Sigmoid colon (tissue), 6 donors: ENCODE measurements at regions not wholly inside any gene's neighbourhood (a gene's known extent, or its start where the extent isn't known, plus 50 kb on each side); places are given as distances from the start of the nearest gene placed in this dataset.
"Not testable (repeated sequence)": the region's sequence is repeated elsewhere in the genome, so short reads cannot be mapped to it uniquely, and the experiment has no call there.

Experiments
- DNase-seq: peaks from one replicate; pipeline ENCODE4 v3.0.0-alpha.2; 2019
- H3K27ac ChIP-seq, 4 donors: fragments of 200-600 bp; sonication (generic); one replicate each; pipeline ENCODE4 v1.5.1; 2016 to 2019; ENCODE audit warnings: mild to moderate bottlenecking in 1 of 4
- H3K27me3 ChIP-seq, 3 donors: fragments of 200-600 bp; sonication (generic); one replicate each; pipeline ENCODE4 v1.5.1; 2019; ENCODE audit warnings: mild to moderate bottlenecking in 1 of 3
- H3K36me3 ChIP-seq, 4 donors: fragments of 200-600 bp; sonication (generic); one replicate each; pipeline ENCODE4 v1.5.1; 2016 to 2019
- H3K4me1 ChIP-seq, 4 donors: fragments of 200-600 bp; sonication (generic); one replicate each; pipeline ENCODE4 v1.5.1; 2017 to 2019
- H3K4me3 ChIP-seq, 4 donors: fragments of 200-600 bp; sonication (generic); one replicate each; pipeline ENCODE4 v1.5.1; 2017 to 2019; ENCODE audit warnings: mild to moderate bottlenecking in 2 of 4, moderate library complexity in 1 of 4
- H3K9me3 ChIP-seq, 4 donors: fragments of 200-600 bp in 3 of 4; sonication (generic) in 3 of 4; one replicate each; pipeline versions ENCODE4 v1.5.1 to v1.6.1; 2013 to 2019
- EP300 ChIP-seq, 4 donors: sonication (generic); formaldehyde crosslinking; IDR thresholded peaks; one replicate each; pipeline ENCODE4 v1.6.1; 2017; ENCODE audit warnings: antibody characterized with exemption in 4 of 4
- POLR2A ChIP-seq, 2 donors: fragments of 450-650 bp; IDR thresholded peaks; one replicate each; pipeline ENCODE4 v1.6.1; 2016; ENCODE audit warnings: antibody characterized with exemption in 2 of 2, mild to moderate bottlenecking in 2 of 2, moderate library complexity in 2 of 2
- POLR2AphosphoS5 ChIP-seq, 4 donors: sonication (generic); formaldehyde crosslinking; IDR thresholded peaks; one replicate each; pipeline ENCODE4 v1.6.1; 2017; ENCODE audit warnings: antibody characterized with exemption in 4 of 4
- WGBS, 2 donors: extraction: QIAGEN DNeasy Blood & Tissue Kit; methylation state at CpG; one replicate each; pipeline ENCODE4 v1.1.7; 2013; 5-methylcytosine and 5-hydroxymethylcytosine counted together
- intact Hi-C: fragments of 100-400 bp; cut with DNase I; formaldehyde crosslinking; loops from one replicate; pipeline ENCODE4 v1.15.1; 2023
- TF ChIP-seq, protein P1 (sequence below), 4 experiments: fragments of 450-650 bp in 3 of 4; fragments of 200-600 bp in 1 of 4; IDR thresholded peaks; one replicate each; pipeline ENCODE4 v1.5.1; 2016 to 2019; ENCODE audit warnings: antibody characterized with exemption in 4 of 4, mild to moderate bottlenecking in 3 of 4, moderate library complexity in 2 of 4
- donor health status: healthy with polysubstance abuse.
- donor health status: healthy.

DNA sequence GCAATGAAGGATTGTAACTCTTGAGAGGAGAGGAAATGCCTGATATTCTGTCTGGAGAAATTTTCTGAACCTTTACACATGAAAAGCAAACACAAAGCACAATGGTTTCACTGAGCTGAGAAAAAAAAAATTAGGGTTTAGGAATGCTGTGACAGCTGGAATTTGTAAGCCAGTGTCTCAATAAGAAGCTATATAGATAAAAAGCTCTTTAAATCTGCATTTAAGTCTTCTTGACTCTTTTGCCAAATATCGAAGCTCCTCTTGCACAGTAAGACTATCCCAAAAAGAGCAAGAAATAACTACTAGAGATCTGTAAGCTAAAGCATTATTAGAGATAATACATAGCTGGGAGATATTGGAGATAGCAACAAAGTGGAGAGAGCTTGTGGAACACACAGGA is 1334.0 kb upstream of the CITED2 start:
- Histone ChIP-seq H3K4me1 (no peaks in the 10 kb centered on the region), H3K9me3 (peaks cover 0 to 4% (median 0%) of the 10 kb centered on the region in 4 donors), H3K36me3 (no peaks in the 10 kb centered on the region), H3K27me3 (no peaks in the 10 kb centered on the region), H3K4me3 (no peak overlapping the region), H3K27ac (no peak overlapping the region)
- intact Hi-C loops, result no loop called here
- WGBS, 2 donors, result 53 to 54% methylated on average over 1 of the region's 1 CpG
- TF ChIP-seq, protein P1, sequence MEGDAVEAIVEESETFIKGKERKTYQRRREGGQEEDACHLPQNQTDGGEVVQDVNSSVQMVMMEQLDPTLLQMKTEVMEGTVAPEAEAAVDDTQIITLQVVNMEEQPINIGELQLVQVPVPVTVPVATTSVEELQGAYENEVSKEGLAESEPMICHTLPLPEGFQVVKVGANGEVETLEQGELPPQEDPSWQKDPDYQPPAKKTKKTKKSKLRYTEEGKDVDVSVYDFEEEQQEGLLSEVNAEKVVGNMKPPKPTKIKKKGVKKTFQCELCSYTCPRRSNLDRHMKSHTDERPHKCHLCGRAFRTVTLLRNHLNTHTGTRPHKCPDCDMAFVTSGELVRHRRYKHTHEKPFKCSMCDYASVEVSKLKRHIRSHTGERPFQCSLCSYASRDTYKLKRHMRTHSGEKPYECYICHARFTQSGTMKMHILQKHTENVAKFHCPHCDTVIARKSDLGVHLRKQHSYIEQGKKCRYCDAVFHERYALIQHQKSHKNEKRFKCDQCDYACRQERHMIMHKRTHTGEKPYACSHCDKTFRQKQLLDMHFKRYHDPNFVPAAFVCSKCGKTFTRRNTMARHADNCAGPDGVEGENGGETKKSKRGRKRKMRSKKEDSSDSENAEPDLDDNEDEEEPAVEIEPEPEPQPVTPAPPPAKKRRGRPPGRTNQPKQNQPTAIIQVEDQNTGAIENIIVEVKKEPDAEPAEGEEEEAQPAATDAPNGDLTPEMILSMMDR (IDR thresholded peaks at IDR 0.05), result no peak
- TF ChIP-seq POLR2AphosphoS5 (IDR thresholded peaks at IDR 0.05), result no peak
- no peak for TF ChIP-seq EP300 (IDR thresholded peaks at IDR 0.05)
- TF ChIP-seq POLR2A (IDR thresholded peaks at IDR 0.05), result no peak
- no peak for DNase-seq

GRCh38 chr6:140704008-140704407 is 1329.6 kb upstream of the CITED2 start:
- H3K27ac ChIP-seq, H3K36me3 ChIP-seq, H3K4me1 ChIP-seq, H3K4me3 ChIP-seq, DNase-seq, intact Hi-C loops, H3K27me3 ChIP-seq, H3K9me3 ChIP-seq: not testable (repeated sequence)
- 85 to 90% methylated on average over 1 of the region's 1 CpG for WGBS, 2 donors

DNA sequence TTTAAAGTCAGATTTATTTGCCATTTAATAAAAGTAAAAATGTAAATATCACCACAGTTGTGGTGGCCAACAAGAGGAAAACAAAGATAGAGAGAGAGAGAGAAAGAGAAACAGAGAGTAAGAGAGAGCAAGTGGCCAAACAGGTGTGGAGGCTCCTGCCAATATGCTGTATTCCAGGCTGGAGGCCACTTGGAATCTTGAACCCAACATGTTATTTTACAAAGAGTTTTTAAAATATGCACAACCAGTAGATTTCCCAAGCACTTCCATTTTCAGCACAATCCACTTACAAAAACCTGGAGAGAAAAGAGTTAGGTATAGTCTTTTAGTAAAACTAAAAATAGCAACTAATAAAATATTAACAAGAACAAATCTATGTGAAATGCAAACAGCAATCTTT is 1323.1 kb upstream of the CITED2 start:
- no peak overlapping the region for H3K27ac ChIP-seq
- H3K27me3 ChIP-seq, result no peaks in the 10 kb centered on the region
- no peaks in the 10 kb centered on the region for H3K4me1 ChIP-seq
- H3K4me3 ChIP-seq, result no peak overlapping the region
- DNase-seq, result no peak
- TF ChIP-seq EP300 (IDR thresholded peaks at IDR 0.05), result no peak
- no peak for TF ChIP-seq POLR2A (IDR thresholded peaks at IDR 0.05)
- TF ChIP-seq POLR2AphosphoS5 (IDR thresholded peaks at IDR 0.05), result no peak
- TF ChIP-seq, protein P1 (IDR thresholded peaks at IDR 0.05), result no peak
- intact Hi-C loops, result no loop called here
- no peaks in the 10 kb centered on the region for H3K36me3 ChIP-seq
- H3K9me3 ChIP-seq, result peaks cover 0 to 3% (median 0%) of the 10 kb centered on the region in 4 donors

DNA sequence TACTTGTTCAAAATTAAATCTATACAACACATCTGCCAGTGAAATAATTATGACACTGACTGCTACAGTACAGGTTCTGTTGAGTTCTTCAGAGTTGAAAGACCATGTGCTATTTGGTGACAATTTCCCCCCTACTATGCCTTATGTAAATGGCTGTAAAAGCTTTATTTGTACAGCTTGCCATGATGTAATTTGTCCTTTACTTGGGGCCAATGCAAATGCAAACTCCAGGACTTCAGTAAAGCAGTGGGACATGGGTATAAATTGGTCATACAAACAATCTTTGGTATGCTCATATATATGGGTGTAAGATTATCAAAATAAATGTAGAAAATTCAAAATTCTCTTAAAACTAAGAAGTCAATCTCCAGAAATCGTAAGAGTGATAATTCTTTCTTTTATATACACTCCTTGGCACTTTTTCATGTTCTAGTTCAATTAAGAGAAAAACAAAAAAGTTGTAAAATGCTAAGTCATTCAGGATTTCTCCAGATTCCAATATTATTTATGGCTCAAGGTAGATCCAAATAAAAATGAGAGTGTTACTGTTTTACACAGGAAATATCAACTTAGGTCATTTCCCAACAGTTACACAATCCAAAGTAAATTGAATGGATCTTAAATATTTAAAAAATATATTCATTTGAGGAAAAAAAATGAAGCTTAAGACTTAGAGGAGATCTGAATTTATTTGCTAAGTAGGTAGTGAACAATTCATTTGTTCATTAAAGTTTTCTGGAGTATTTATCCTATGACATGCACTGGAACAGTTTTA is 1310.5 kb upstream of the CITED2 start:
- no peak for DNase-seq
- Histone ChIP-seq H3K4me3 (no peak overlapping the region), H3K27me3 (no peaks in the 10 kb centered on the region), H3K36me3 (no peaks in the 10 kb centered on the region), H3K9me3 (no peaks in the 10 kb centered on the region), H3K27ac (no peak overlapping the region), H3K4me1 (no peaks in the 10 kb centered on the region)
- 56 to 75% methylated on average over 1 of the region's 1 CpG for WGBS, 2 donors
- intact Hi-C loops, result no loop called here
- TF ChIP-seq, protein P1 (IDR thresholded peaks at IDR 0.05), result no peak
- TF ChIP-seq POLR2A (IDR thresholded peaks at IDR 0.05) (no peak), EP300 (IDR thresholded peaks at IDR 0.05) (no peak), POLR2AphosphoS5 (IDR thresholded peaks at IDR 0.05) (no peak)

DNA sequence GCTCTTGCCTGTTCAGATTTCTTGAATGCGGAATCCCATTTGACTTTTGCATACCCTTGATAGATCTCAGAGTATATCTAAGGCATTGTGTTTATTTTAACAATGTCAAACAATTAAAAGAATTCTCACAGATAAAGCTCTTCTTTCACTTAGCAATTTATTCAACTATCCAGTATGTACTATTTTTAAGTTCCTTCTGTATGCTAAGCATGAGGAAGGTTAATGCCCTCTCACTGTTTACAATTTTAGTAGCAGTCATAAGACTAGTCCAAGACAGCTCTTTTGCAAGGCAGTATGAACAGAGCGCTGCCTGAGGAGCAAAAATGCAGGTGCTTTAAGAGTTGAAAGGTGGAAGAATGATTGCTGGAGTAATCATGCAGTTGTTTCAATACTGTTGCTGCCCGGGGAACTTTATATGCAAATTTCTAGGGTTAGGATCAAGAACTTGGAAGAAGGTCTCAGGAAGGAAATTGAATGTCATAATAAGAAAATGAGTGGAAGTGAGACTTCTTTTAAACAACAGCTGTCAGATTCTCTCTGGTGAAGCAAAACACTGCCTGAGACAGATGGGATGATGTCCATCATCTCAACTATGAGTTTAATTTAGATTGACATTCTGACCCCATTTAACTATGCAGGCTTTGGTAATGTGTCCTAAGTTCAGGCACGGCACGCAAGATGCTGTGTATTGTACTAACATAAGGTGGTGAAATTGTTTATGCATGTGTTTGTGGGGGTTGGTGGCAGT is 1303.5 kb upstream of the CITED2 start:
- H3K27ac ChIP-seq, result peak overlapping the region in 2 of 4 donors; percentile 3 to 9
- WGBS, 2 donors, result 67 to 71% methylated on average over 5 of the region's 5 CpGs
- peaks cover 0 to 13% (median 5%) of the 10 kb centered on the region in 4 donors for H3K4me1 ChIP-seq
- DNase-seq, result no peak
- H3K36me3 ChIP-seq, result no peaks in the 10 kb centered on the region
- H3K27me3 ChIP-seq, result no peaks in the 10 kb centered on the region
- H3K4me3 ChIP-seq, result no peak overlapping the region
- H3K9me3 ChIP-seq, result no peaks in the 10 kb centered on the region
- no peak for TF ChIP-seq POLR2AphosphoS5 (IDR thresholded peaks at IDR 0.05)
- TF ChIP-seq, protein P1 (IDR thresholded peaks at IDR 0.05), result no peak
- no peak for TF ChIP-seq POLR2A (IDR thresholded peaks at IDR 0.05)
- TF ChIP-seq EP300 (IDR thresholded peaks at IDR 0.05), result no peak
- intact Hi-C loops, result no loop called here
